ENCODE measurements at regions not wholly inside any gene's neighbourhood (a gene's known extent, or its start where the extent isn't known, plus 50 kb on each side); places are given as distances from the start of the nearest gene placed in this dataset.
A peak's percentile ranks its signal among the peaks of the same experiment; 100 is the strongest.

DNA sequence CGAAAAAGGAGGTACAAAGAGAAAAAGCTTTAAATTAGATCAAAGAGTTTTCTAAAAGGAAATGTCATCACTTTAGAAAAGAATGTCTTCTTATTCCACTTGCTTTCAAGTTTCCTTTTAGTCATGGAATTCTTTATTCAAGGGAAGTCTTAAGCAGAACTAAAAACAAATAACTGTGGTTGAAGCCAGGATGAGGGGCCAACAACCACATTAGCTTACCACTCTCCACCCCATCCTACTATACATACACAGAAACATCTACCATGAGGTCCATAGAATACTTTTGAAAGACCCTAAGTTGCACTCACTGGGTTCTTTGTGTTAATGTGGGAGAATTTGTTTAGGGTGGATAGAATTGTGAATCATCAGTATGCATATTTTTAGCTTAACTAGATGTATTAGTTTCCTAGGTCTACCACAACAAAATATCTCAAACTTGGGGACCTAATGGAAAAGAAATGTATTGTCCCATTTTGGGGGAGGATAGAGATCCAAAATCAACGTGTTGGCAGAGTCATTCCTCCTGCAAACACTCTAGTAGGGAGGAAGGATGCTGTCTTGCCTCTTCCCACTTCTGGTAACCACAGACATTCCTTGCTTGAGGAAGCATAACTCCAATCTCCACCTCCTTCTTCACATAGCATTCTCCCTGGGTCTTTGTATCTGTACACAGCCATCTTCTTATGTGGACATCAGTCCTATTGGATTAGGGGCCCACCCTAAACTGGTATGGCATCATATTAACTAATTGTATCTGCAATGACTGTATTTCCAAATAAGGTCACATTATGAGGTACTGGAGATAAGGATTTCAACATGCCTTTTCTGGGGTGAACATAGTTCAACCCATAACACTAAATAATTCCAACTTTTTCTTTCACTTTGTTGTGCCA is 239.4 kb downstream of the LURAP1L start:
- Histone ChIP-seq H3K4me3 (no peak overlapping the region), H4K20me1 (ENCODE audit: low read depth) (no peaks in the 10 kb centered on the region), H3K9ac (no peak overlapping the region), H3K36me3 (no peaks in the 10 kb centered on the region), H2AFZ (replicated peaks) (no peak overlapping the region), H3K4me1 (no peaks in the 10 kb centered on the region), H3K27me3 (no peaks in the 10 kb centered on the region), H3K4me2 (no peak overlapping the region), H3K27ac (no peak overlapping the region), H3K9me3 (ENCODE audit: low read depth) (no peaks in the 10 kb centered on the region), H3F3A (ENCODE audit: low read depth) (no peaks in the 10 kb centered on the region), H3K79me2 (ENCODE audit: low read depth) (no peaks in the 10 kb centered on the region)
- no peaks in the 10 kb centered on the region for H3K36me3 Mint-ChIP-seq
- H3K9me3 Mint-ChIP-seq, result no peaks in the 10 kb centered on the region
- H3K27ac Mint-ChIP-seq, result peak overlapping the region; percentile 22
- H3K4me3 Mint-ChIP-seq, result no peak overlapping the region
- H3K27me3 Mint-ChIP-seq (ENCODE audit: insufficient read depth, low read depth), result no peaks in the 10 kb centered on the region
- no peak for TF ChIP-seq EZH2phosphoT487 (IDR thresholded peaks at IDR 0.05)
- no peaks in the 10 kb centered on the region for H3K4me1 Mint-ChIP-seq
- DNase-seq (ENCODE audit: low spot score), result no peak

DNA sequence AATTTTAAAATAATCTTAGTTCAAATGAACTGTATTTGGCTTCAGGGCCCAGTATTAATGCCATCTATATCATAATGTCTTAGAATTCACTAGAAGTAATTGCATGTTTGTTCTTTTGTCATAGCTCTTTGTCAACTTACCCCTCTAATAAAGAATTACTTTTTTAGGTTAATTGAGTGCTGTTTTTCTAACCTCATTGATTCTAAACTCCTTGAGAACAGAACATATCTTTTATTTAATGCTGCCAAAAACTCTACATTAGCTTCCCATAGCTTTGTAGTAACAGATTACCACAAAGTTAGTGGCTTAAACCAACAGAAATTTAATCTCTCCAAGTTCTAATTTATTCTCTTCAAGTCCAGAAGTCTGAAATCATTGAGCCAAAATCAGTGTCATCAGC is 242.4 kb downstream of the LURAP1L start:
- no peaks in the 10 kb centered on the region for H3K9me3 Mint-ChIP-seq

DNA sequence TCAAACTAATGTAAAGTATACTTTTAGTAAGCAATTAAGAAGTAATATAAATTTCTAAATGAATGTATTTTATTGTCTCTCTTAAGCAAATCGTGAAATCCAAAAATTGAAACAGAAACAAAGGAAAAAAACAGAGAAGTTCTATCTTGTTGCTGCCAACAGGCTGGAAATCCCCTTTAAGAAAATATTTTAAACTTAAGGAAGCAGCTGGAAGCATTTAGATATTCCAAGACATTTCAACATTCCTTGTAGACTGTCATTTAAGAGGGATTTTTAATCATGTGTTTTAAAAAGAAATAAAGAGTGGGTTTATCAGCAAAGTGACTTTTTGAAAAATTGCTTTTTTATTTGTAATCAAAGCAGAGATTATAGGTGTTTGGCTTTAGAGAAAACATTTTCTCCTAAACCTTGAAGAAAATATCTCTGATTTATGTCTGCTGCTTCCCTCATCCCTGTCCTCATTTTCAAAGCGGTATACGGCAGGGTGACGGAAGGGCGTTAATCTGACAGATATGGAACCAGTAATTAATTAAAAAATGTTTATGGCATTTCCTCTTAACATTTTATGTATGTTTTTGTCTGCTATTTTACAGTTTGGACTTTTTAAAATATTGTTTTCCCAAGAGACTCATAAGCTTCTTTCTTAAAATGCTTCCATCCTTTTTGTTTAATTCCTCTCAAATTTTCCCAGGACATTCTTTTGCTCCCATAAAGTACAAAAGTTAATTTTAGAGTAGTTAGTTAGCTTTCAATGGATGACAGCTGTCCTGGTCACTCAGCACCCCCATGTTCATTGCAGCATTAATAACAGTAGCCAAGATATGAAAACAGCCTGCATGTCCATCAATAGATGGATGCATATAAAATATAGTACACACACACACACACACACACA is 245.6 kb downstream of the LURAP1L start:
- DNase-seq (ENCODE audit: low spot score), result no peak
- Mint-ChIP-seq H3K4me1 (peaks cover 6% of the 10 kb centered on the region), H3K9me3 (peaks cover 2% of the 10 kb centered on the region), H3K27ac (no peak overlapping the region), H3K36me3 (no peaks in the 10 kb centered on the region), H3K4me3 (no peak overlapping the region), H3K27me3 (ENCODE audit: insufficient read depth, low read depth) (no peaks in the 10 kb centered on the region)
- Histone ChIP-seq H3K4me2 (no peak overlapping the region), H3F3A (ENCODE audit: low read depth) (no peaks in the 10 kb centered on the region), H4K20me1 (ENCODE audit: low read depth) (no peaks in the 10 kb centered on the region), H3K4me3 (no peak overlapping the region), H3K36me3 (no peaks in the 10 kb centered on the region), H3K9ac (no peak overlapping the region), H3K27me3 (no peaks in the 10 kb centered on the region), H3K27ac (no peak overlapping the region), H3K9me3 (ENCODE audit: low read depth) (no peaks in the 10 kb centered on the region), H3K4me1 (peaks cover 11% of the 10 kb centered on the region), H2AFZ (replicated peaks) (no peak overlapping the region), H3K79me2 (ENCODE audit: low read depth) (no peaks in the 10 kb centered on the region)
- TF ChIP-seq EZH2 (IDR thresholded peaks at IDR 0.05) (no peak), CTCF (IDR thresholded peaks at IDR 0.05) (no peak), EZH2phosphoT487 (IDR thresholded peaks at IDR 0.05) (no peak)

More for the DNA sequence above, 242.4 kb downstream of the LURAP1L start:
- H3K4me3 Mint-ChIP-seq, result no peak overlapping the region
- no peaks in the 10 kb centered on the region for H3K36me3 Mint-ChIP-seq
- H3K4me1 Mint-ChIP-seq, result peaks cover 6% of the 10 kb centered on the region
- Histone ChIP-seq H3K4me1 (peaks cover 11% of the 10 kb centered on the region), H3K4me2 (no peak overlapping the region), H3K27ac (no peak overlapping the region), H2AFZ (replicated peaks) (no peak overlapping the region), H3K9me3 (ENCODE audit: low read depth) (no peaks in the 10 kb centered on the region), H4K20me1 (ENCODE audit: low read depth) (no peaks in the 10 kb centered on the region), H3K4me3 (no peak overlapping the region), H3K9ac (no peak overlapping the region), H3F3A (ENCODE audit: low read depth) (no peaks in the 10 kb centered on the region), H3K27me3 (no peaks in the 10 kb centered on the region), H3K36me3 (no peaks in the 10 kb centered on the region), H3K79me2 (ENCODE audit: low read depth) (no peaks in the 10 kb centered on the region)
- H3K27me3 Mint-ChIP-seq (ENCODE audit: insufficient read depth, low read depth), result no peaks in the 10 kb centered on the region
- no peak overlapping the region for H3K27ac Mint-ChIP-seq
- no peak for DNase-seq (ENCODE audit: low spot score)
- TF ChIP-seq EZH2 (IDR thresholded peaks at IDR 0.05), result no peak

DNA sequence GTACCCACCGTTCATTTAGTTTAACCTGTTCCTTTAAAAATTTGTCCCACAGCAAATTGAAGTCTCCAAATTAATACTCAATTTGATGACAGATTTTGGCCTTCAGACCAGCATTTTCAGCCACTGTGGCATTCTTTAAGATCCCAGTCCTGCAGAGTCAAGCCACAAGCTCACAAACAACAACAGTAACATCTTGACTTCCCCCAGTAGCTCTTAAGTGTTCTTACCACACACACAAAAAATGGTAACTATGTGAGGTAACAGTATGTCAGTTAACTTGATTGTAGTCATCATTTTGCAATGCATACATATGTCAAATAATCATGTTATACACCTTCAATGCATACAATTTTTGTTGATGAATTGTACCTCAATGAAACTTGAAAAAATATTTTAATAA is 247.9 kb downstream of the LURAP1L start:
- Mint-ChIP-seq H3K27ac (no peak overlapping the region), H3K4me1 (peaks cover 6% of the 10 kb centered on the region), H3K27me3 (ENCODE audit: insufficient read depth, low read depth) (no peaks in the 10 kb centered on the region), H3K4me3 (no peak overlapping the region), H3K36me3 (no peaks in the 10 kb centered on the region), H3K9me3 (peaks cover 2% of the 10 kb centered on the region)
- no peak overlapping the region for H3K4me2 ChIP-seq
- no peak overlapping the region for H3K27ac ChIP-seq
- no peak overlapping the region for H3K4me3 ChIP-seq
- TF ChIP-seq CTCF (IDR thresholded peaks at IDR 0.05), result no peak
- TF ChIP-seq EZH2phosphoT487 (IDR thresholded peaks at IDR 0.05), result no peak
- no peak for TF ChIP-seq EZH2 (IDR thresholded peaks at IDR 0.05)
- no peak overlapping the region for H3K9ac ChIP-seq
- H3K79me2 ChIP-seq (ENCODE audit: low read depth), result no peaks in the 10 kb centered on the region
- no peaks in the 10 kb centered on the region for H3K36me3 ChIP-seq
- no peaks in the 10 kb centered on the region for H4K20me1 ChIP-seq (ENCODE audit: low read depth)
- no peaks in the 10 kb centered on the region for H3F3A ChIP-seq (ENCODE audit: low read depth)
- H2AFZ ChIP-seq (replicated peaks), result no peak overlapping the region
- H3K9me3 ChIP-seq (ENCODE audit: low read depth), result no peaks in the 10 kb centered on the region
- H3K27me3 ChIP-seq, result no peaks in the 10 kb centered on the region
- no peak for DNase-seq (ENCODE audit: low spot score)
- peaks cover 11% of the 10 kb centered on the region for H3K4me1 ChIP-seq
